Upper lobe of right lung (tissue), 1 donor: ENCODE measurements at regions not wholly inside any gene's neighbourhood (a gene's known extent, or its start where the extent isn't known, plus 50 kb on each side); places are given as distances from the start of the nearest gene placed in this dataset.

Source experiments
- ATAC-seq: fragments of 200-7000 bp; cut with Tn5 transposase; one replicate; pipeline ENCODE4 v1.9.1; 2020; ENCODE audit warnings: mild to moderate bottlenecking, moderate library complexity
- DNase-seq: peaks from one replicate; pipeline ENCODE4 v3.0.0-alpha.2; 2020
- H3K27ac ChIP-seq: fragments of 200-600 bp; one replicate; pipeline ENCODE4 v1.8.0; 2022
- H3K27me3 ChIP-seq: fragments of 200-600 bp; one replicate; pipeline ENCODE4 v1.8.0; 2022; ENCODE audit warnings: mild to moderate bottlenecking
- H3K36me3 ChIP-seq: fragments of 200-600 bp; one replicate; pipeline ENCODE4 v1.8.0; 2022
- H3K4me1 ChIP-seq: fragments of 200-600 bp; one replicate; pipeline ENCODE4 v1.8.0; 2022
- H3K4me3 ChIP-seq: fragments of 200-600 bp; one replicate; pipeline ENCODE4 v1.8.0; 2022; ENCODE audit warnings: mild to moderate bottlenecking
- H3K9me3 ChIP-seq: fragments of 200-600 bp; one replicate; pipeline ENCODE4 v1.8.0; 2022
- CTCF ChIP-seq: fragments of 200-600 bp; IDR thresholded peaks from one replicate; pipeline ENCODE4 v1.8.0; 2022; ENCODE audit warnings: antibody characterized with exemption
- intact Hi-C: fragments of 100-400 bp; cut with DNase I; formaldehyde crosslinking; loops from one replicate; pipeline ENCODE4 v1.11.0; 2022
- donor health status: DM: no; HTN: yes; CAD: no; lungs with severe emphysema.

GRCh38 chr10:123454987-123455386 lies 211.2 kb upstream of the GPR26 start:
- Histone ChIP-seq H3K4me1 (no peaks in the 10 kb centered on the region), H3K36me3 (no peaks in the 10 kb centered on the region), H3K9me3 (no peaks in the 10 kb centered on the region), H3K4me3 (no peak overlapping the region), H3K27me3 (peaks cover 4% of the 10 kb centered on the region), H3K27ac (no peak overlapping the region)
- no peak for DNase-seq
- no peak for TF ChIP-seq CTCF
- intact Hi-C loops, result no loop called here
- no peak for ATAC-seq

GRCh38 chr10:123455861-123456260 lies 210.3 kb upstream of the GPR26 start:
- DNase-seq, result no peak
- no peak for TF ChIP-seq CTCF

GRCh38 chr10:123458933-123459332 lies 207.2 kb upstream of the GPR26 start:
- TF ChIP-seq CTCF, result no peak
- intact Hi-C loops, result no loop called here
- H3K4me3 ChIP-seq, result no peak overlapping the region
- no peak for ATAC-seq
- DNase-seq, result no peak
- H3K27me3 ChIP-seq, result peaks cover 4% of the 10 kb centered on the region
- no peaks in the 10 kb centered on the region for H3K4me1 ChIP-seq
- no peaks in the 10 kb centered on the region for H3K9me3 ChIP-seq
- no peak overlapping the region for H3K27ac ChIP-seq
- H3K36me3 ChIP-seq, result no peaks in the 10 kb centered on the region

More at GRCh38 chr10:123455861-123456260, 210.3 kb upstream of the GPR26 start:
- Histone ChIP-seq H3K27me3 (peaks cover 4% of the 10 kb centered on the region), H3K4me3 (no peak overlapping the region), H3K4me1 (no peaks in the 10 kb centered on the region), H3K27ac (no peak overlapping the region), H3K36me3 (no peaks in the 10 kb centered on the region), H3K9me3 (no peaks in the 10 kb centered on the region)
- intact Hi-C loops, result no loop called here
- no peak for ATAC-seq

- ATAC-seq, result no peak
- Histone ChIP-seq H3K4me1 (no peaks in the 10 kb centered on the region), H3K9me3 (no peaks in the 10 kb centered on the region), H3K4me3 (no peak overlapping the region), H3K27ac (no peak overlapping the region), H3K36me3 (no peaks in the 10 kb centered on the region), H3K27me3 (peaks cover 4% of the 10 kb centered on the region)
- intact Hi-C loops, result no loop called here
- DNase-seq, result no peak
- no peak for TF ChIP-seq CTCF
These were observed 206.6 kb upstream of the GPR26 start for GRCh38 chr10:123459371-123460091.

- Histone ChIP-seq H3K9me3 (no peaks in the 10 kb centered on the region), H3K27me3 (peaks cover 4% of the 10 kb centered on the region), H3K36me3 (no peaks in the 10 kb centered on the region), H3K4me3 (no peak overlapping the region), H3K27ac (no peak overlapping the region), H3K4me1 (no peaks in the 10 kb centered on the region)
- ATAC-seq (no peak), DNase-seq (no peak)
- TF ChIP-seq CTCF, result no peak
- intact Hi-C loops, result no loop called here
These were observed 203.9 kb upstream of the GPR26 start for GRCh38 chr10:123462246-123462645.

GRCh38 chr10:123462756-123463155 lies 203.4 kb upstream of the GPR26 start:
- DNase-seq (no peak), ATAC-seq (no peak)
- H3K9me3 ChIP-seq, result no peaks in the 10 kb centered on the region
- intact Hi-C loops, result no loop called here
- H3K4me1 ChIP-seq, result no peaks in the 10 kb centered on the region
- peaks cover 4% of the 10 kb centered on the region for H3K27me3 ChIP-seq
- H3K4me3 ChIP-seq, result no peak overlapping the region
- H3K27ac ChIP-seq, result no peak overlapping the region
- no peaks in the 10 kb centered on the region for H3K36me3 ChIP-seq
- no peak for TF ChIP-seq CTCF
